Skeletal muscle satellite cell (primary cell): ENCODE measurements at regions not wholly inside any gene's neighbourhood (a gene's known extent, or its start where the extent isn't known, plus 50 kb on each side); places are given as distances from the start of the nearest gene placed in this dataset.
A peak's percentile ranks its signal among the peaks of the same experiment; 100 is the strongest.

Source experiments
- H3K27me3 ChIP-seq: 2 replicates; pipeline ENCODE4 v1.7.0; 2013; ENCODE audit warnings: low read length; ENCODE audit not compliant: control insufficient read depth, insufficient read depth
- H3K36me3 ChIP-seq: 2 replicates; pipeline ENCODE4 v1.7.0; 2013; ENCODE audit warnings: mild to moderate bottlenecking, control low read depth, low read length; ENCODE audit not compliant: insufficient read depth
- H3K4me1 ChIP-seq: 2 replicates; pipeline ENCODE4 v1.7.0; 2013; ENCODE audit warnings: low read length; ENCODE audit not compliant: control insufficient read depth, insufficient read depth
- H3K4me2 ChIP-seq: 2 replicates; pipeline ENCODE4 v1.7.0; 2013; ENCODE audit warnings: mild to moderate bottlenecking, low read length
- H3K4me3 ChIP-seq: 2 replicates; pipeline ENCODE4 v1.7.0; 2013; ENCODE audit warnings: low read length
- H3K9ac ChIP-seq: 2 replicates; pipeline ENCODE4 v1.7.0; 2013; ENCODE audit warnings: mild to moderate bottlenecking, low read depth, low read length, moderate library complexity
- H3K9me3 ChIP-seq: replicated peaks from 2 replicates; pipeline ENCODE4 v1.7.0; 2013; ENCODE audit warnings: mild to moderate bottlenecking, control low read depth, low read length

DNA sequence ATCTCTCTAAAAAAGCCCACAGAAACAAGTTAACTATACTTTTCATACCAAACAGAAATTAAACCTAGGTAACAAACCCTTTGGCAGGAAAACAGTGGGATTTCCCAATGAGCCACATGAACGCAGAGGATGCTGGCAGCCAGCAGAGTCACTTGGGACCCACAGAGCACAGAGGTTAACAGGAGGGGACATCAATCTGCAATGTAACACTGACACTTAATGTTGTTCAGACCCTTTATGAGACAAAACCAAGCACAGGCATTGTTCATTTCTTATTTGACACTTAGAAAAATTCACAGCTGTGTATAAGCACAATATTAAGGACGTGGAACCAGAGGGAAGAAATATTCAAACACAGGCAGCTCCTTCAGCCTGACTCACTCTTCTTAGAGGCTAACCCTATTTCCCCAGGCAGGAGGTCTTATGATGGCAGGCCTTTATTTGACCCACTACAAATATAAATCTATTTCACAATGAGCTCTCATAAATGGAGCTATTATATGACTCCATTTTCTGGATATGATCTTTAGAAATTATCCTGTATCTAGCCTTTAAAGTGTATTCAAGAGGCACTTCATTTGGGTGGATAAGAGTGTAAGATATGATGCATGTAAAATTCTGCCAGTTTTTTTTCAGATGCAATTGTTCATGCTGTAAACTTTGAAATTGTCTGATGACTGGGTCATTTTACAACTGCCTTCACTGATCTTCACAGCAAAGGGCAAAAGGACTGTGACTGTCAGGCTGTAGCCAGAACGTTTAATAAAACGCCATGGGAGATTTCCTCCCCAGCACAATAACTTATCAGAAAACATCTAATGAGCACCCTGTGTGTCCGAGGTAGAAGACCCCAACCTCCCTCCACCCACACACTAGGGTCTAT lies 132.8 kb upstream of the SATB2 start:
- Histone ChIP-seq H3K9me3 (no peaks in the 10 kb centered on the region), H3K4me2 (no peak overlapping the region), H3K9ac (no peak overlapping the region), H3K36me3 (no peaks in the 10 kb centered on the region), H3K4me1 (no peaks in the 10 kb centered on the region), H3K4me3 (no peak overlapping the region), H3K27me3 (peaks cover 12% of the 10 kb centered on the region)

DNA sequence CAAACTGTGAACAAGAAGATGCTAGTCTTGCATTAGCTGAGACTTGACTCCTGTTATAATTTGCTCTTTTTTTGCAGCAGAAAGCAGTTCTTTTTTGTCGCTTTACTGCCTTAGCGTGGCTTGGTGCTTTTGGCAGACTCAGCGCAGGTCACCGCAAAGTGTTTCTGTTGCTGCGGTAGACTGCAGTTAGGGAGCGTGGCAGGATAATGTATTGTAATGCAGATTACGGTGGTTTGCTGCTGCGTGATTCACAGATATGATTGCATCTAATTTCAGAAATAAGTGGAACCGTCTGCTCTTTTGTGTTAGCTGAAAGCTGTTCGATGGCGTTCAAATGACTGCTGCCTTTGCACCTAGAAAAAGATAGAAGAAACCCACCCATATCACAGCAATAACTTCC lies 131.6 kb upstream of the SATB2 start:
- H3K4me3 ChIP-seq: no peak overlapping the region

DNA sequence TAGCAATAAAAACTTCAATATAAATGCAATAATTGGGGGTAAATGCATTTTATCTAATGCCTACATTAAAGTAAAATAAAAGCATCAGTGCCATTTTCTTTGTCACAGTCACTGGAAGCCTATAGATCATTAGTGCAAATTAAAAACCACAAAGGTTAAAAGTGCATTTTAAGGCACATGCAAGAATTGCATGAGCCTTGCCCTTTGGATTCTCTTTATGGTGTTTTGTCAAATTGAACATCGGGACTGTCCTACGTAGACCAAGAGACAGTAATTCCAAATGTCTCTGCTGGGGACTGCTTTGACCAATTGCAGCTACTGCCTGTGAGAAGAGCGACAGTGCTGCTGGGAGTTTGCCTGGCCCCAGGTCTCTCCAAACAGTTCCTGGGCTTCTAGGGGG lies 130.3 kb upstream of the SATB2 start:
- Histone ChIP-seq H3K4me2 (no peak overlapping the region), H3K4me1 (no peaks in the 10 kb centered on the region), H3K9ac (no peak overlapping the region)

More for the DNA sequence above, 131.6 kb upstream of the SATB2 start:
- no peaks in the 10 kb centered on the region for H3K4me1 ChIP-seq
- no peaks in the 10 kb centered on the region for H3K9me3 ChIP-seq
- no peak overlapping the region for H3K9ac ChIP-seq
- no peaks in the 10 kb centered on the region for H3K36me3 ChIP-seq
- peaks cover 12% of the 10 kb centered on the region for H3K27me3 ChIP-seq
- no peak overlapping the region for H3K4me2 ChIP-seq

DNA sequence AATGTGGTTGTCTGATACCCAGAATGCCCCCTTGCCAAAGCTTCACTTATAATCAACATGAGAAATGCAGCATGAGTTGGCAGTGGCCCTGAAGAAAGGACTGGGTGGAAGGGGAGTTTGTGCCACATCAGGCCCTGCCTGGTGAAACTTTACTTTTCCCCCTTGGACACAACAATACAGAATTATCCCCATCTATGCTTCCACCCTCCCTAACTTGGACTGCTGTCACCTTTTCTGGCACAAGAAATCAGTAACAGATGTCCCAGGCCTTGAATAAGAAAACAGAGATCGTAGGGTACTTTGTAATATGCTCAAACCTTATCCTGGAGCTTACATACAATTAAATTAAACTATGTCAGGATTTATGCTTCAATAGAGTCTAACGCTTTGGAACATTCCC lies 128.9 kb upstream of the SATB2 start:
- H3K36me3 ChIP-seq: no peaks in the 10 kb centered on the region
- peaks cover 10% of the 10 kb centered on the region for H3K27me3 ChIP-seq
- no peak overlapping the region for H3K9ac ChIP-seq
- no peak overlapping the region for H3K4me2 ChIP-seq
- no peaks in the 10 kb centered on the region for H3K4me1 ChIP-seq
- H3K4me3 ChIP-seq: no peak overlapping the region
- H3K9me3 ChIP-seq: no peaks in the 10 kb centered on the region

More for the DNA sequence above, 130.3 kb upstream of the SATB2 start:
- Histone ChIP-seq H3K27me3 (peaks cover 12% of the 10 kb centered on the region), H3K9me3 (no peaks in the 10 kb centered on the region), H3K36me3 (no peaks in the 10 kb centered on the region), H3K4me3 (no peak overlapping the region)

DNA sequence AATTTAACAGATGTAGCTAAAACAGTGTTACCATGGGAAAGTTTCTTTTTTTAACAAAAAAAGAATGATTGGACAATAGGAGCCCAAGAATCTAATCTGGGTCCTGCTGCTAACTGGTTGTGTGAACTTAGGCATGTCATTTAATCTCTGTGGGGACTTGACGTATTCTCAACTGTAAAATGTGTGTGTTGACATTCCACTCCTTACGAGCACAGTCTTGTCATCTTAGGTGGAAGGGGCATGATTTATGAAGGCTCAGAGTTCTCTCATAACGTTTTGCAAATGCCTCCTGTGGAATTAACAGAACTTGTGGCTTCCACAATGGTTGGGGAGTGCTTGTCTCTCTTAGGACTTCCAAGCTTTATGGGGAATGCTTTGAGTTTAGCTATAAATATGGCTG lies 125.9 kb upstream of the SATB2 start:
- H3K27me3 ChIP-seq: peaks cover 4% of the 10 kb centered on the region
- no peaks in the 10 kb centered on the region for H3K4me1 ChIP-seq
- H3K9me3 ChIP-seq: no peaks in the 10 kb centered on the region
- no peaks in the 10 kb centered on the region for H3K36me3 ChIP-seq
- no peak overlapping the region for H3K4me2 ChIP-seq
- H3K4me3 ChIP-seq: no peak overlapping the region
- H3K9ac ChIP-seq: no peak overlapping the region

DNA sequence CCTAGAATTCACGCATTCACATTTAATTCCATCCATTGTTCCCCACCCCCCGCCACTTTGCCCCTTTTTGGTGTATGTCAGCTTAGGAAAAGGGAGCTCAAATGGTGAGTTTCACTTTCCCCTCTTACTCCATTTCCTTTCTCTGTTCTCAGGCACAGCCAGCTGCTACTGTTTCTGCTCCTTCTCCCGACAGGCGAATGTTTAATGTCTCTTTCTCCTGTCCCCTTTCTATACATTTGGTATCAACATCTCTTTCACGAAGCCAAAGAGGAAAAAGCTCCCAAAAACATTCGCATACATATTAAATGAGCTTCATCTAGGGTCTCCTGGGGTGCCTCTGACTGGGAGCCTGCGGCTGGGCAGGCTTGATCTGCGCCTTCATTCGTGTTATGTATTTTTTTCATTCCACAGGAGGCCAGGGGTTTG lies 124.2 kb upstream of the SATB2 start:
- Histone ChIP-seq H3K4me1 (no peaks in the 10 kb centered on the region), H3K9me3 (no peaks in the 10 kb centered on the region), H3K4me2 (peak overlapping the region; percentile 85), H3K4me3 (peak overlapping the region; percentile 73), H3K36me3 (no peaks in the 10 kb centered on the region), H3K9ac (peak overlapping the region; percentile 79), H3K27me3 (no peaks in the 10 kb centered on the region)

DNA sequence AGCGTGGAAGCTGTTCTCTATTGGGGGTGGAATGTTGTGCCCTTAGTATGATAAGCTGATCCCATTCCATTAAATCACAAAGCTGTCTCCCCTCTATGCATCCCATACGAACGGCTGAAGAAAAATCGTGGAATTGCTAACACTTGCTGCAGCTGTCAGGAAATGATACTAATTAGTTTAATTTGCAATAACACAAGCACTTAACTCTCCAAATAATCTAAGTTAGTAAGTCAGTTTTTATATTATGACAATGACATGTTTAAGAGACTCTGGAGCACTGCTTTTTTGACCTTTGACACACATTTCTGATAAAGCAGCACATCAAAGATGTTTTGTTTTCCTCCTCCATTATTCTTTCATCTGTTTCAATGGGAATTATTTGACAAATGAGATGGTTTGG lies 123.7 kb upstream of the SATB2 start:
- no peaks in the 10 kb centered on the region for H3K36me3 ChIP-seq
- no peaks in the 10 kb centered on the region for H3K9me3 ChIP-seq
- H3K4me3 ChIP-seq: peak overlapping the region; percentile 73
- H3K9ac ChIP-seq: peak overlapping the region; percentile 79
- peak overlapping the region; percentile 85 for H3K4me2 ChIP-seq
- H3K4me1 ChIP-seq: no peaks in the 10 kb centered on the region
- H3K27me3 ChIP-seq: no peaks in the 10 kb centered on the region

DNA sequence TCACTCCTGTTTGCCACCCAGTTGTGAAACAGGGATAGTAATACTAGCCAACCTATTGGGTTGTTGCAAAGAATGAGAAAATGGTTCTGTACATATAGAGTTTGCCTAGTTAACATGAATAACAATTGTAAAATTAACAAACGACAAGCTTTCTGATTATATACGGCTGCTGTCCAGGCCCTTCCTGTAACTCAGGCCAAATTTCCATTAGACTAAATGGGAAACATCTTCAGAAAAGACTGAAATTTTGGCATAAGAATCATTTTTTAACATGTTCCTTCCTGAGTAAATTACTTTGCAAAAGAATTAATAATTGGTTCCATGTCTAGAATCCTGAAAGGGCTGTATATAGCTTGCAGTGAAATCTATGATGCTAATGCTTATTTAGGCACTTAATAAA lies 117.7 kb upstream of the SATB2 start:
- H3K4me1 ChIP-seq: no peaks in the 10 kb centered on the region
- H3K36me3 ChIP-seq: no peaks in the 10 kb centered on the region
- H3K9ac ChIP-seq: no peak overlapping the region
- H3K4me3 ChIP-seq: no peak overlapping the region
- no peaks in the 10 kb centered on the region for H3K27me3 ChIP-seq
- no peak overlapping the region for H3K4me2 ChIP-seq
- no peaks in the 10 kb centered on the region for H3K9me3 ChIP-seq

DNA sequence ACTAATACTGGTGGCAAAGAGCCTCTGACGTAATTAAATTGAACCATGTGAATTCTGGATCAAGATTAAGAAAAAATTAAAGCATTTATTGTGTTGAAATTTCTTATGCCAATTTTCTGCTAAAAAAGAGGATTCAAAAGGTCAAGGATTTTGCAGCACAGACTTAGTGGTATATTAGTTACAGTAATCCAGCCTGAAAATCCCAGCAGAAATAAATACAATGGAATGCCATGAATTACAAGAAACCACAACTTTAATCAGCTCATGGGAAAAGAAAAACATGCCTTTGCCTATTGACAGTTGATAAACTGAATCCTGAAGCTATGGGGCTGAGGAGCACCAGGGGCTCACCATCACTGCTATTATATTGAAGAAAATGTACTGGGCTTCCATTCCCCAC lies 114.8 kb upstream of the SATB2 start:
- no peaks in the 10 kb centered on the region for H3K9me3 ChIP-seq
- no peak overlapping the region for H3K4me3 ChIP-seq
- H3K27me3 ChIP-seq: no peaks in the 10 kb centered on the region
- H3K4me1 ChIP-seq: no peaks in the 10 kb centered on the region
- H3K36me3 ChIP-seq: no peaks in the 10 kb centered on the region
- no peak overlapping the region for H3K4me2 ChIP-seq
- H3K9ac ChIP-seq: no peak overlapping the region

DNA sequence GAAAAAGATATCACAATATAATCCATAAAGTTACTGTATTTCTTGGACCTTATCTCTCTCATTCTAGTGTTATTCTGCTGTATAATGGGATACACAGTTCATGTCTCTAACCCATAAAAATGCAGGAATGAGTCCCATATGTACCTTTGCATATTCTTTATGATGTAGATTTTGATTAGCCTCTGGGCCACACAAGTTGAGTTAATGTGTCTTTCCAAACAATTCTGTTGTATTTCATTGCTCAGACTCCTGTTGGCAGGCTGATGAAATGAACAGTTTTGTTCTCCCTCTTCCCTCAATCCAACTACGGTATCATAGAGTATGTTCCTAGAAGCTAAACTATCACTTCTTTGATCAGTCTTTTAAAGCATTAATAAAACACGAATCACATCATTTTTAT lies 113.2 kb upstream of the SATB2 start:
- no peaks in the 10 kb centered on the region for H3K36me3 ChIP-seq
- no peak overlapping the region for H3K4me3 ChIP-seq
- no peaks in the 10 kb centered on the region for H3K27me3 ChIP-seq
- no peak overlapping the region for H3K4me2 ChIP-seq
- no peaks in the 10 kb centered on the region for H3K9me3 ChIP-seq
- no peak overlapping the region for H3K9ac ChIP-seq
- H3K4me1 ChIP-seq: no peaks in the 10 kb centered on the region

DNA sequence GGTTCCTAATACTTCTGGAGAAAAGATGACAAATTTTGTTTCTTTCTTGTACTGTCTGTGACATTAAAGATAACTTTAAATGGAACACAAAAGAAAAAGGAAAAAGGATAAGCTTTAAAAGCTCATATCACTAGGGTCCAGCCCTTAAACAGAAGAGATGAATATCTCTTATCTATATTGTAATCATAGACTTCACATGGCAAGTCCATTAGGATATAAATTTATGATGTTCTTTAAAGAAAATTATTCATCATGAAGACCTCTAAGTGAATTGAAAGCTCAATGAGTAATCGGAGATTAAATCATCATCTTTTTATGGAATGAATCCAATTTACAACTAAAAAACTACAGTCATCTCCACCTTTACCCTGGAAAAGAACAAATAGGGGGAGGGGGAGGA lies 111.6 kb upstream of the SATB2 start:
- H3K4me2 ChIP-seq: no peak overlapping the region

DNA sequence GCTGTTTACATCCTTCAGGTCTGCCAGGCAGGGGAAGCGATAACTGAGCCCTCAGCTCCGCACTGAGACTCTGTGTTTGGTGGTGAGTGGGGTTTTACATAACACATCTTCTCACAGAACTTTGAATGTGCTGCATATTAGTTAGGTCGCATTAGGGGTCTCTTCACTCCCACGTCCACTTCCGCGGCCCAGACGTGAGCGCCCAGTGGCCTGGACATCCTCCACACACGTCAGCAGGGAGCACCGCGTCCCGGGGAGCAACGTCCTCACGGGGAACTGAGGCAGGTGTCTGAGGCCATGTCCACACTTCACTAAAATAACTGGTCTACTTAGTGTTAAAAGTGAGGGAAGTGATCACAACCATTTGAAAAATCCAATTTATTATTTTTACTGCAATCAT lies 100.4 kb upstream of the SATB2 start:
- H3K4me3 ChIP-seq: no peak overlapping the region
- no peaks in the 10 kb centered on the region for H3K36me3 ChIP-seq
- no peaks in the 10 kb centered on the region for H3K4me1 ChIP-seq
- no peaks in the 10 kb centered on the region for H3K9me3 ChIP-seq
- no peak overlapping the region for H3K4me2 ChIP-seq
- no peak overlapping the region for H3K9ac ChIP-seq
- H3K27me3 ChIP-seq: no peaks in the 10 kb centered on the region

More for the DNA sequence above, 111.6 kb upstream of the SATB2 start:
- H3K9ac ChIP-seq: no peak overlapping the region
- no peaks in the 10 kb centered on the region for H3K36me3 ChIP-seq
- H3K4me3 ChIP-seq: no peak overlapping the region
- no peaks in the 10 kb centered on the region for H3K9me3 ChIP-seq
- no peaks in the 10 kb centered on the region for H3K27me3 ChIP-seq
- no peaks in the 10 kb centered on the region for H3K4me1 ChIP-seq
